DOHH2 (cell line): ENCODE measurements at regions not wholly inside any gene's neighbourhood (a gene's known extent, or its start where the extent isn't known, plus 50 kb on each side); places are given as distances from the start of the nearest gene placed in this dataset.

Experiments
- H3F3A ChIP-seq: fragments of 200-600 bp; sonication (generic), shearing (Covaris generic); 2 replicates; pipeline ENCODE4 v1.6.0; 2016; ENCODE audit warnings: antibody characterized with exemption, mild to moderate bottlenecking; ENCODE audit not compliant: control insufficient read depth, insufficient read depth
- H3K27ac ChIP-seq: fragments of 200-600 bp; sonication (generic); 2 replicates; pipeline ENCODE4 v1.5.1; 2014; ENCODE audit warnings: low read depth, mild to moderate bottlenecking, low read length, moderate library complexity
- H3K27me3 ChIP-seq: fragments of 200-600 bp; sonication (generic); 2 replicates; pipeline ENCODE4 v1.6.1; 2014; ENCODE audit warnings: mild to moderate bottlenecking, low read length, mixed read lengths; ENCODE audit not compliant: control insufficient read depth
- H3K36me3 ChIP-seq: fragments of 200-600 bp; sonication (generic); 2 replicates; pipeline ENCODE4 v1.6.1; 2014; ENCODE audit warnings: mild to moderate bottlenecking, low read length, moderate library complexity, mixed read lengths; ENCODE audit not compliant: control insufficient read depth
- H3K4me1 ChIP-seq: fragments of 200-600 bp; sonication (generic); 2 replicates; pipeline ENCODE4 v1.6.1; 2014; ENCODE audit warnings: mild to moderate bottlenecking, low read length, mixed read lengths; ENCODE audit not compliant: control insufficient read depth
- H3K4me2 ChIP-seq: fragments of 200-600 bp; sonication (generic); 2 replicates; pipeline ENCODE4 v1.6.0; 2014; ENCODE audit warnings: mild to moderate bottlenecking, low read length, moderate library complexity
- H3K4me3 ChIP-seq: fragments of 200-600 bp; sonication (generic); 2 replicates; pipeline ENCODE4 v1.5.1; 2014; ENCODE audit warnings: mild to moderate bottlenecking, low read length, mixed read lengths
- H3K79me2 ChIP-seq: fragments of 200-600 bp; sonication (generic); 2 replicates; pipeline ENCODE4 v1.6.1; 2014; ENCODE audit warnings: mild to moderate bottlenecking, low read length, mixed read lengths; ENCODE audit not compliant: control insufficient read depth
- H3K9me2 ChIP-seq: fragments of 200-600 bp; sonication (generic); replicated peaks from 2 replicates; pipeline ENCODE4 v1.6.1; 2014; ENCODE audit warnings: mild to moderate bottlenecking, low read length, mixed read lengths; ENCODE audit not compliant: control insufficient read depth
- H3K9me3 ChIP-seq: fragments of 200-600 bp; sonication (generic); 2 replicates; pipeline ENCODE4 v1.6.1; 2014; ENCODE audit warnings: antibody characterized with exemption, low read length, mixed read lengths; ENCODE audit not compliant: control insufficient read depth, insufficient read depth
- H4K20me1 ChIP-seq: fragments of 200-600 bp; sonication (generic); 2 replicates; pipeline ENCODE4 v1.6.0; 2014; ENCODE audit warnings: low read depth, mild to moderate bottlenecking, antibody characterized with exemption, low read length, moderate library complexity; ENCODE audit not compliant: control insufficient read depth, insufficient read depth
- CTCF ChIP-seq: fragments of 200-600 bp; sonication (generic); IDR thresholded peaks from one replicate; pipeline ENCODE4 v1.5.1; 2014; ENCODE audit warnings: antibody characterized with exemption, mild to moderate bottlenecking, low read depth, low read length; ENCODE audit not compliant: poor library complexity, severe bottlenecking
- EZH2phosphoT487 ChIP-seq: fragments of 200-600 bp; sonication (generic); IDR thresholded peaks from 2 replicates; pipeline ENCODE4 v1.6.1; 2017; ENCODE audit warnings: borderline replicate concordance, mild to moderate bottlenecking, antibody characterized with exemption, low read length, moderate library complexity, mixed read lengths

- H3K9me3 ChIP-seq = no peaks in the 10 kb centered on the region
- H3K36me3 ChIP-seq = no peaks in the 10 kb centered on the region
- no peaks in the 10 kb centered on the region for H3K79me2 ChIP-seq
- no peak overlapping the region for H3K4me3 ChIP-seq
- no peaks in the 10 kb centered on the region for H3K27me3 ChIP-seq
- no peaks in the 10 kb centered on the region for H3K9me2 ChIP-seq
- H3K27ac ChIP-seq = no peak overlapping the region
- H4K20me1 ChIP-seq = no peaks in the 10 kb centered on the region
- H3K4me1 ChIP-seq = no peaks in the 10 kb centered on the region
- TF ChIP-seq EZH2phosphoT487 = no peak
- no peak for TF ChIP-seq CTCF
- no peak overlapping the region for H3K4me2 ChIP-seq
- H3F3A ChIP-seq = no peaks in the 10 kb centered on the region
These were observed 780.4 kb upstream of the ALCAM start for GRCh38 chr3:104586344-104586743.

GRCh38 chr3:104588442-104588841, 778.3 kb upstream of the ALCAM start:
- Histone ChIP-seq H4K20me1 (no peaks in the 10 kb centered on the region), H3K9me2 (no peaks in the 10 kb centered on the region), H3K4me3 (no peak overlapping the region), H3K4me1 (no peaks in the 10 kb centered on the region), H3K79me2 (no peaks in the 10 kb centered on the region), H3K36me3 (no peaks in the 10 kb centered on the region), H3K27me3 (no peaks in the 10 kb centered on the region), H3K4me2 (no peak overlapping the region), H3K9me3 (no peaks in the 10 kb centered on the region), H3F3A (no peaks in the 10 kb centered on the region), H3K27ac (no peak overlapping the region)
- TF ChIP-seq EZH2phosphoT487 = no peak
- no peak for TF ChIP-seq CTCF

- no peak overlapping the region for H3K27ac ChIP-seq
- H3K4me2 ChIP-seq = no peak overlapping the region
- no peak for TF ChIP-seq CTCF
- TF ChIP-seq EZH2phosphoT487 = no peak
- no peak overlapping the region for H3K4me3 ChIP-seq
- H3K4me1 ChIP-seq = no peaks in the 10 kb centered on the region
- H3K9me3 ChIP-seq = no peaks in the 10 kb centered on the region
- H3K9me2 ChIP-seq = no peaks in the 10 kb centered on the region
- H3F3A ChIP-seq = no peaks in the 10 kb centered on the region
- no peaks in the 10 kb centered on the region for H3K36me3 ChIP-seq
- no peaks in the 10 kb centered on the region for H3K79me2 ChIP-seq
- H4K20me1 ChIP-seq = no peaks in the 10 kb centered on the region
- H3K27me3 ChIP-seq = no peaks in the 10 kb centered on the region
These were observed 774.9 kb upstream of the ALCAM start for GRCh38 chr3:104591776-104592175.

- H3K27ac ChIP-seq = no peak overlapping the region
- H3K4me2 ChIP-seq = no peak overlapping the region
- TF ChIP-seq CTCF = no peak
- TF ChIP-seq EZH2phosphoT487 = no peak
These were observed 772.2 kb upstream of the ALCAM start for GRCh38 chr3:104594491-104594890.

More at GRCh38 chr3:104594491-104594890, 772.2 kb upstream of the ALCAM start:
- Histone ChIP-seq H3K4me1 (no peaks in the 10 kb centered on the region), H3K79me2 (no peaks in the 10 kb centered on the region), H4K20me1 (no peaks in the 10 kb centered on the region), H3K9me2 (no peaks in the 10 kb centered on the region), H3K4me3 (no peak overlapping the region), H3K36me3 (no peaks in the 10 kb centered on the region), H3K27me3 (no peaks in the 10 kb centered on the region), H3K9me3 (no peaks in the 10 kb centered on the region), H3F3A (no peaks in the 10 kb centered on the region)
